ENCODE measurements at regions not wholly inside any gene's neighbourhood (a gene's known extent, or its start where the extent isn't known, plus 50 kb on each side); places are given as distances from the start of the nearest gene placed in this dataset.

DNA sequence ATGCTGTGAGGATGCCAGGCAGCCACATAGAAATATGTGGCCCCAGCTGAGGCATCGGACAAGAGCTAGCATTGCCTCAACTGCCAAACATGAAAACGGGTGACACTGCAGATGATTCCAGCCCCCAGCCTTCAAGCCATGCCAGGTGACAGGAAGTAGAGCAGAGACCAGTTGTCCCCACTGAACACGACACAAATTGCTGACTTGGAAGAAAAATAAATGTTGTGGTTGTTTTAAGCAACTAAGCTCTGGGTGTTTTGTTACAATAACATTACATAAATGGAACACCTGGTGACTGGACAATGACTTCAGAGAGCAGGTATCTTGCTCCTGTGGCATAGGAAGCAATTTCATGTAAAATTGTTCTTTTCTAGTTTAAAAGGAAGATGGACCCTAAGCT, 154.2 kb downstream of the KIF4B start:
- Histone ChIP-seq H3K36me3 (ENCODE audit: control insufficient read depth in 2 of 2, extremely low read depth in 1 of 2, insufficient read depth in 2 of 2, low read length in 2 of 2) (no peaks in the 10 kb centered on the region), H3K4me2 (ENCODE audit: insufficient read depth, low read length) (no peak overlapping the region), H3K4me1 (ENCODE audit: control insufficient read depth, extremely low read depth, insufficient read depth, low read length) (no peaks in the 10 kb centered on the region), H3K9ac (replicated peaks; ENCODE audit: extremely low read depth, insufficient read depth, low read length) (no peak overlapping the region), H3K79me2 (ENCODE audit: control insufficient read depth, insufficient read depth, low read length) (no peaks in the 10 kb centered on the region), H3K9me1 (replicated peaks; ENCODE audit: control insufficient read depth, extremely low read depth, insufficient read depth, low read length) (no peaks in the 10 kb centered on the region), H3K27ac (ENCODE audit: insufficient read depth, low read depth, low read length) (no peak overlapping the region), H2AFZ (ENCODE audit: low read depth, low read length) (no peak overlapping the region), H3K4me3 (replicated peaks in 1 of 3; ENCODE audit: insufficient read depth in 1 of 3, low read depth in 1 of 3, low read length in 3 of 3) (no peak overlapping the region), H3K9me3 (replicated peaks; ENCODE audit: control insufficient read depth, insufficient read depth, low read length) (no peaks in the 10 kb centered on the region), H4K20me1 (replicated peaks; ENCODE audit: control insufficient read depth, extremely low read depth, insufficient read depth, low read length) (no peaks in the 10 kb centered on the region), H3K27me3 (ENCODE audit: control insufficient read depth in 2 of 2, insufficient read depth in 2 of 2, low read length in 2 of 2) (no peaks in the 10 kb centered on the region)
- no peak for TF ChIP-seq JUN (IDR thresholded peaks at IDR 0.05; ENCODE audit: borderline replicate concordance, insufficient read depth, insufficient read length, low read depth)
- no peak for TF ChIP-seq POLR2AphosphoS5 (IDR thresholded peaks at IDR 0.05; ENCODE audit: insufficient read depth, low read depth, low read length)
- TF ChIP-seq GATA2 (IDR thresholded peaks at IDR 0.05; ENCODE audit: insufficient read depth, insufficient read length, low read depth, low read length) = no peak
- no peak for TF ChIP-seq EZH2 (IDR thresholded peaks at IDR 0.05; ENCODE audit: borderline replicate concordance, low read depth, low read length, severe bottlenecking)
- no peak for TF ChIP-seq POLR2A (IDR thresholded peaks at IDR 0.05; ENCODE audit: low read depth, low read length)
- TF ChIP-seq MYC (IDR thresholded peaks at IDR 0.05; ENCODE audit: low read depth, low read length) = no peak
- TF ChIP-seq, protein P1, sequence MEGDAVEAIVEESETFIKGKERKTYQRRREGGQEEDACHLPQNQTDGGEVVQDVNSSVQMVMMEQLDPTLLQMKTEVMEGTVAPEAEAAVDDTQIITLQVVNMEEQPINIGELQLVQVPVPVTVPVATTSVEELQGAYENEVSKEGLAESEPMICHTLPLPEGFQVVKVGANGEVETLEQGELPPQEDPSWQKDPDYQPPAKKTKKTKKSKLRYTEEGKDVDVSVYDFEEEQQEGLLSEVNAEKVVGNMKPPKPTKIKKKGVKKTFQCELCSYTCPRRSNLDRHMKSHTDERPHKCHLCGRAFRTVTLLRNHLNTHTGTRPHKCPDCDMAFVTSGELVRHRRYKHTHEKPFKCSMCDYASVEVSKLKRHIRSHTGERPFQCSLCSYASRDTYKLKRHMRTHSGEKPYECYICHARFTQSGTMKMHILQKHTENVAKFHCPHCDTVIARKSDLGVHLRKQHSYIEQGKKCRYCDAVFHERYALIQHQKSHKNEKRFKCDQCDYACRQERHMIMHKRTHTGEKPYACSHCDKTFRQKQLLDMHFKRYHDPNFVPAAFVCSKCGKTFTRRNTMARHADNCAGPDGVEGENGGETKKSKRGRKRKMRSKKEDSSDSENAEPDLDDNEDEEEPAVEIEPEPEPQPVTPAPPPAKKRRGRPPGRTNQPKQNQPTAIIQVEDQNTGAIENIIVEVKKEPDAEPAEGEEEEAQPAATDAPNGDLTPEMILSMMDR (IDR thresholded peaks at IDR 0.05; ENCODE audit: extremely low read depth in 1 of 2, insufficient read depth in 1 of 2, low read depth in 1 of 2, low read length in 2 of 2) = no peak
- TF ChIP-seq FOS (IDR thresholded peaks at IDR 0.05; ENCODE audit: borderline replicate concordance, insufficient read depth, low read length) = no peak
- TF ChIP-seq, protein P2, sequence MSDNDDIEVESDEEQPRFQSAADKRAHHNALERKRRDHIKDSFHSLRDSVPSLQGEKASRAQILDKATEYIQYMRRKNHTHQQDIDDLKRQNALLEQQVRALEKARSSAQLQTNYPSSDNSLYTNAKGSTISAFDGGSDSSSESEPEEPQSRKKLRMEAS (IDR thresholded peaks at IDR 0.05; ENCODE audit: insufficient read depth, insufficient read length) = no peak
- ChIA-PET CTCF (no interaction called here), POLR2A (no interaction called here)
- dilution Hi-C loops (cut with MboI; ENCODE audit: extremely low pct_ligation_motif_present, low sequenced_read_pairs) = no loop called here
- no TSS peak for BruUV-seq (replicated peaks)
- FAIRE-seq (no peak), DNase-seq (ENCODE audit: low read depth, low spot score) (no peak)
- intact Hi-C loops (cut with micrococcal nuclease) = no loop called here

Measured in endothelial cell of umbilical vein (primary cell).